NCI-H446 (cell line): ENCODE measurements at regions not wholly inside any gene's neighbourhood (a gene's known extent, or its start where the extent isn't known, plus 50 kb on each side); places are given as distances from the start of the nearest gene placed in this dataset.

ENCODE experiments used
- DNase-seq, 2 experiments: peaks; one replicate each; lab custom pipeline; 2025; lab: John Stamatoyannopoulos, UW

DNA sequence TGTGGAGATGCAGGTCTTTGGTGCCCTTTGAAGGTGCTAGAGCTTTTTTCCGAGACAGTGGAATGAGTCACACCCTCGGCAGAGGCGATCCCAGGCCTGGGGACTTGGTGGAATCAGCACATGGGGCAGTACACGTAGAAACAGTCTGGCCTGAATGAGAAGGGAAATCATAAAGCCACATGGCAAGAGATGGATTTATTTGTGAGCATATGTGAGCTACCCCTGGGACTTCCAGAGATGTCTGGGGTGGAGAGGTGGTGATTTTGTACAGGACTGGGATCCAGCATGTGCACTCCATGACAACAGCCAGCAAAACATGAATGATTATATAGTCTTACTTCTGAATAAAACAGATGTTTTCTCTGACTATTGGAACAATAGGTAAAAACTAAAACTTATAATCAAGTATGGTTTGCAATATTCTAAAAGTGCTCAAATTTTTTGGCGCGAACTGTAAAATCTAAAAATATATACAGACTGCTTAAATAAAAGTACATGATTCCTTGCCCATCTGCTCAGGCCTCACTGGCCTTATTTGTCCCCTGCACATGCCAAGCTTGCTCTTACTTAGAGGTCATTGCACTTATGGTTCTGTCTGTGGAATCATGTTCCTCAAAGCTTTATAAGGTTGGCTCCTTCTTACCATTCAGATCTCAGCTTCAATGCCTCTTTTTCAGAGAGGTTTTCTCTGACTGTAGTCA lies 54.7 kb upstream of the SMARCA2 start:
- peak; percentile 15 to 65 for DNase-seq

DNA sequence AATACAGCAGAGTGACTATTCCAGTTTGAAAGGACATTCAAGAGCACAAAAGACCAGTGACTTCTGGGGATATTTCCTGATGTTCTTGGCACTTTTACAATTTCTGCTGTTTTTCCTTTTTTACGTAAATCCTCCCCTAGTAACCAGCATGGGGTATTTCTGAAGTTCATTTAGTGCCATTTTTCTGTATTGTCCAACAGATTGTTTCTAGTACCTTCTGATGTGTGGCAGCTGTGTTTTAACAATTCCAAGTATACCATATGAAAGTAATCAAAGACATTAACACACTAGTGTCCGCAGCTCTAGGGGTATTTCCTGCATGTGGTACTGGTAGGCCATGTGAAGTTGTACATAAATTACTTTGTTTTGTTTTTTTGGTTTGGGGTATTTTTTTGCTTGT lies 53.0 kb upstream of the SMARCA2 start:
- no peak for DNase-seq

DNA sequence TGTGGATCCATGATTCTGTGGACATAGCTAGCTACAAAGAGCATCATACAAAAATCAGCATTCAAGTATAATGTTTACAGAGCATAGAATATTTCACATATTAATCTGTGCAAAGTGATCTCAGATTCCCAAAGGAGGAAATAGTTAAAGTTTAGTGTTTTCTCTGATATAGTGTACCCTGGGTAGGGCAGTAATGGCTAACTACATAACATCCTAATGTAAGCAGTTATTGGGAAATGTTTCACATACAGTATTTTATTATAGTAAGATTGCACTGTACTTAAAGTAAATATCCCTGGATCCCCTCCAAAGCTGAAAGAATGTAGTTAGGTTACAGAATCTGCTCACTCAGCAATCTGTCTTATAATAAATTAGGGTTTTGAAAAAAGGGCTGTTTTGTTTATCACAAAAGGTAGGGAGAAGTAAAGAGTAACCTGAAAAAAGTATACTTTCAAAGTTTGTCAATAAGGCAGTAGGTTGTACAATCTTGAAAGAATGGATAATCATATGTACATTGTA lies 52.5 kb upstream of the SMARCA2 start:
- no peak for DNase-seq

DNA sequence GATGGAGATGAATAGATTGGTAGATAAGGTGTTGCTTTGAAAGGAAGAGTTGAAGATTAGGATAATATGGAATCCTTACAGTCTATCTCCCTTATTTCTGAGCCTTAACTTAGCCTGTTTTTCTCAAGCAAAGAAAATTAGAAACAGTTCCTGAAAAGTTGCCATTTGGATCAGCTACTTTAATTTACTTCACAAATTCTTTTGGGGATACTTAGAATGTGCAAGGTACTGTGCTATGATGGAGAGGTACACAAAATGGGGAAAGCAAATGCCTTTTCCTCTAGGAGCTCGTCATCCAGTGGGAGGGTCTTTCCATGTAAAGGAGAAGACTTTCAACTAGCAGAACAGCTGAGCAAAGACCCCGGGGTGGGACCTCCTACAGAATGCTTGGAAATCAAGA lies 51.1 kb upstream of the SMARCA2 start:
- DNase-seq, result no peak
